Mesenteric fat pad (tissue), 1 donor: ENCODE measurements at regions not wholly inside any gene's neighbourhood (a gene's known extent, or its start where the extent isn't known, plus 50 kb on each side); places are given as distances from the start of the nearest gene placed in this dataset.

Experiments
- DNase-seq: peaks from one replicate; pipeline ENCODE4 v3.0.0-alpha.2; 2020; ENCODE audit warnings: low spot score
- donor health status: DM: yes; HTN: yes; CAD: no.

DNA sequence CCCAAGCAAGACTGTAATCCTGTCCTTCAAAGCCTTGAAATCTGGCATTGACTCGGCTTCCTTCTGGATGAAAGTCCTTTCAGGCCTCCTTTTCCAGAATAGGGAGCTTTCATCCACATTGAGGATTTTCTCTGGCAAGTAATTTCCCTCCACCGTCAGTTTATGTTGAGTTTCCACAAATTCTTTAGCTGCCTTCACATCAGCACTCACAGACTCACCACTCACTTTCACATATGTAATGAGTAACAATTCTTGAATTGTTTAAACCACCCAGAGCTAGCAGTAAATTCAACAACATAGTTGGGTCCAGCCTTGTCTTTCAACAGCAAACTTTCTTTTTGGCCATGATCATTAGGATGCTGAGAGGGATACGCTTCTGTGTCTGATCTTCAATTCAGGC, 84.3 kb upstream of the PRDM11 start:
- no peak for DNase-seq

DNA sequence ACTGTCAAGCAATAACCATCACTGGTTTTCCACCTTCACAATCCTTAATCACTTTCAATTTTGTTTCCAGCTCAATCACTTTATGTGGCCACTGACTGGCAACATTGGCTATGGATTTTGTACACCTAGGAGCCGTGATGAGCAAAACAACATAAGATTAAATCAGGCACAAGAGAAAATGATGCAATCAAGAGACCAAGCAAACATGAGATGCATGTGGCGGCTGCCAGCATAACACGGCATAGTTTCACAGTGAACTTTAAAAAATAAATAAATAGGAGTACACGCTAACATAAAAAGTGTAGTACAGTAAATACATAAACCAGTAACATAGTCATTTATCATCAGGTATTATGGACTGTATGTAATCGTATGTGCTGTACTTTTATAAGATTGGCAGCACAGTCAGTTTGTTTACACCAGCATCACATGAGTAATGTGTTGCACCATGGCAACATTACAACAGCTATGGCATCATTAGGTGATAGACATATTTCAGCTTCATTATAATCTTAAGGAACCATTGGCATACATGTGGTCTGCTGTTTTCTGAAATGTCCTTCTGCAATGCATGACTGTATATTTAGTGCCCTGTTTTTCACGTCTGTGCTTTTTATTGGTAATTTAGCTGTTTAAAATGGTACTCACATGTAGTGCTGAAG, 83.3 kb upstream of the PRDM11 start:
- DNase-seq: no peak

DNA sequence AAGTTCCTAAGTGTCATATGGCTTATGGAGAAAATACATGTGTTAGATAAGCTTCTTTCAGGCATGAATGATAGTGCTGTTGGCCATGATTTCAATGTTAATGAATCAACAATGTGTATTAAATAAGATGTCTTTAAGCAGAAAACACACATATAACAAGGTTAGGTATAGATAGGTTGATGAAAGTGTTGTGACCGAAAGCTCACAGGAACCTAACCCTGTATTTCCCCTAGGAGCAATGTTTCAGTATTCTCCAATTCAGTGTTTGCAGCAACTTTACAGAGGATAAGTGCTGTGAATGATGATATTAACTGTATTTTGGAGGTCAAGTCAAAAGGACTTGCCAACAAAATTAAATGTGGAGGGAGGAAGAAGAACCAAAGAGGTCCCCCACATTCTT, 82.8 kb upstream of the PRDM11 start:
- DNase-seq: no peak

DNA sequence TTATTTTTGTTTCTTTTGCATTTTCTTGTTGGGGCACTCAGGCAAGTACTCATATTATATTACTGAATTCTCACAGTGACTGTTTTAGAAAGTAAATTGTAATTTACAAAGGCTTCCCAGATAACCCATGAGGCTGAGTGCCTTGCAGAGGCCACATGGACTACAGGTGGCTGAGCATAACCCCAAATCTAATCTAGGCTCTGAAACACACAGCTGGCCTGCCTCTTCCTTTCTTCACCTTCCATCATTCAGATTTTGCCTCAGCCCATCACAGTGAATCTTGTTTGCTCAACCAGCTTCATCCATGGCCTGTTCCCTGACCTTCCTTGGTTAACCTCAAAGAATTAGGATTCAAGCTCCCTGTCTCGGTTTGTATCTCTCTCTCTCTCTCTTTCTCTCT, 78.5 kb upstream of the PRDM11 start:
- DNase-seq: no peak

- DNase-seq: no peak
Measured at GRCh38 chr11:45071232-45071631, 75.2 kb upstream of the PRDM11 start.

DNA sequence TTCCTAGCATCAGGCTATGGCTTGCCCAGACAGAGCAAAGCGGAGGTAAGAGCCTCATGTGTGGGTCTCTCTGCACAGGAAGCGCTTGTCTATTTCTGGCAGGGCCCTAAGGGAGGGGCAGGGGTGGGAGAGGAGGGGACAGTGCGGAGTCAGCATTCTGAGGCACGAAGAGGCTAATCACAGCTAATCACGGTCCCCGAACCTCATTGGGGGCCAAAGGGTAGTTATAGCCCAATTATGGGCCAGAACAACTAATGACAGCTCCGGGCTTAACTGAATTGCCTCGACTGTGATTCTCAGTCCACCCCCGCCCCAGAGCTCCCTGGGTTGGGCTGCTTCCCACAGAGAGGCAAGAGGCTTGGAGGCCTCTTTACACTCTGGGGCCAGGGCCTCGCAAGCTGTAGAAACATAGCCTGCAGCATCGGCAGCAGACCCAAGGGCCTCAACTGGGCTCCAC, 72.7 kb upstream of the PRDM11 start:
- no peak for DNase-seq

GRCh38 chr11:45075519-45075918, 70.9 kb upstream of the PRDM11 start:
- no peak for DNase-seq

DNA sequence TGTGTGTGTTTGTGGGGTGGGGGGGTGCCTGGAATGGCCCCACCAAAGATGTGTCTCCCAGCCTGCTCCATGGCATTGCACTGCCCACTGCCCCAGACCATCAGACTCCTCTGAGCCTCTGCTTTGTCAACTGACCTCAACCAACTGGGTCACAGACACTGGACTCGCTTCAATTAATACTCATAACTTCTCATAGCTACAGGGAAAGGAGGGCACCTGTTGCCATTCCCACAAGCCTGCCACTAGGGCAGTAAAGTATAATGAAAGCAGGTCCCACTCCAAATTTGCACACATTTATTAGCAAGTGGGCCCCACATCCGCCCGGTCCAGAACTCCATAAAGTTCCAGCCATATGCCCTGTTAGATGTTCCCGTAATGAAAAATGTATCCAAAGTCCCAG, 70.5 kb upstream of the PRDM11 start:
- no peak for DNase-seq

DNA sequence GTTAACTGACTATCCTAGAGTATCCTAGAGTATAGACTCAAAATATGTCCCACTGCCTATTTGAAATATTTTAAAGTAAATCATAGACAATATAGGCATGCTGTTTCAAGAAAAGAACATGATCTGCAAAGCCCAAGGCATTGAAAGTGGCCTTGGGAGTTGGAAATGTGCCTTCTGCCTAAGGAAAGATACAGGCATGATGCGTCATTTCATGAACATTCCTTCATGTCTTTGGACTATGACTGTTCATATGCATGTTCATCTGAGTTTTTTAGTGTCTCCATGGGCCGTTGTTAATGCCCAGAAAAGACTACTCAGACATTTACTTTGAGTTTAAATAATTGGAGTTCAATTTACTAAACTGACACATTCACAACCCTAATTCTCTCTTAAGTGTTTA, 69.7 kb upstream of the PRDM11 start:
- DNase-seq: no peak

GRCh38 chr11:45078236-45079074, 68.0 kb upstream of the PRDM11 start:
- DNase-seq: no peak

GRCh38 chr11:45079075-45079444, 67.4 kb upstream of the PRDM11 start:
- no peak for DNase-seq

DNA sequence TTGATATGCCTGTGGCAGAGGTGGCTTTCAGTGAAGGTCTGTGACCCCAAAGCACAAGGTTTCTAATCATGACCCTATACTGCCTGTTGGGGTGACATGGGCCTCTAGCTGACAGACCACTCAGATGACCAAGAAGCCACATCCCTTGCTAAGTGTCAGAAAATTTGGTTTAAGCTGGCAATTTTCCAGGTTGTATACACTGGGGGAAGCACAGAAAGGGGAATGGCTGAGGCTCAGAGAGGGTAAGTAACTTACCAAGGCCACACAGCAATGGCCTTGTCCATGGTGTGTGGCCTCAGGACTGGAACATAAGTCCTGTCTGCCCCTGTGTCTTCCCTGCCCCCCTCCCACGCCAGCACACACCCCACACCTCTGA, 66.9 kb upstream of the PRDM11 start:
- no peak for DNase-seq

- DNase-seq: no peak
Measured at GRCh38 chr11:45079943-45080719, 66.3 kb upstream of the PRDM11 start.

- no peak for DNase-seq
Measured at GRCh38 chr11:45082744-45083543, 63.5 kb upstream of the PRDM11 start.

DNA sequence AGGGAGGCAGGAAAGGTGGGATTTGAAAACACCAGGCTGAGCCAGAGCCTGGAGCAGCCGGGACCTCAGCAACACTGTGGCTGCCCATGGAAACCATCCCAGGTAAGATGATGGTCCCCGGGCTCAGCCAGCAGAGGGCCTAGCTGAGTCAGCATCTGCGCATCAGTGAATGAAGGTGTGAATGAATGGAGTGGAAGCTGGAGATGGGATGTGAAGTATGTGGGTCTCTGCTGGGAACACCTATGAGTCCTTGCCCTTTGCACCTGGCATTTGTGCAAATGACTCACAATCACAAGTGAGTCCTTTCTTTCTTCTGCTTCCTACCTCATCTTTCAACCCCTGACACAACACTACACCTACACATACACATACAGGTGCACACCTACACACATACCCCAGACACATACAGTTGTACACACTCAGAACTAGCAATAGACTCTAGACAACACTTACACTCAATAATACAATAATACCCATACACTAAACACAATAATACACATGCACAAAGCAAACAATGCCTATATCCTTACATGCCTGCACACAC, 62.8 kb upstream of the PRDM11 start:
- no peak for DNase-seq

GRCh38 chr11:45085646-45086501, 60.6 kb upstream of the PRDM11 start:
- no peak for DNase-seq

- DNase-seq: no peak
Measured at GRCh38 chr11:45086526-45086925, 59.9 kb upstream of the PRDM11 start.

GRCh38 chr11:45087086-45087899, 59.1 kb upstream of the PRDM11 start:
- DNase-seq: no peak

GRCh38 chr11:45087900-45088160, 58.6 kb upstream of the PRDM11 start:
- DNase-seq: no peak

- no peak for DNase-seq
Measured at GRCh38 chr11:45089251-45089650, 57.2 kb upstream of the PRDM11 start.
